HuH-7 (cell line): ENCODE measurements at regions not wholly inside any gene's neighbourhood (a gene's known extent, or its start where the extent isn't known, plus 50 kb on each side); places are given as distances from the start of the nearest gene placed in this dataset.

Experiments
- DNase-seq: peaks from one replicate; pipeline ENCODE4 v3.0.0; 2011; ENCODE audit warnings: low spot score

DNA sequence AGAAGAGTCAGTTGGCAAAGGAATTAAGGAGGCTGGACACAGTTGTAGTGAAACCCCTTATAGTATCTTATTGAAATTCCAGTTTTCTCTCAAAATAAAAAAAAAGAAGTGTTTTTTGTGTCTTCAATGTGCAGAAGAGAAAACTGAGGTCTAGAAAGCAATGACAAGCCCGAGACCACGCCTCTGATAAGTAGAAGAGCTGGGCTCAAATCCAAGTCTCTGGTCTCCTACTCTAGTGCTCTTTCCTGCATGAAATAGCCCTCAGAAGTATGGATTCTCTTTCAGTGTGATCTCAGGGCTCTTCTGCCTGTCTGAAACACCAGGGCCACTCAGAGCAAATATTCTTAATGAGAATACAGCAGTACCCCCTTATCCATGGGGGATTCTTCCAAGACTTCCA is 200.9 kb downstream of the KIF18A start:
- DNase-seq: no peak

DNA sequence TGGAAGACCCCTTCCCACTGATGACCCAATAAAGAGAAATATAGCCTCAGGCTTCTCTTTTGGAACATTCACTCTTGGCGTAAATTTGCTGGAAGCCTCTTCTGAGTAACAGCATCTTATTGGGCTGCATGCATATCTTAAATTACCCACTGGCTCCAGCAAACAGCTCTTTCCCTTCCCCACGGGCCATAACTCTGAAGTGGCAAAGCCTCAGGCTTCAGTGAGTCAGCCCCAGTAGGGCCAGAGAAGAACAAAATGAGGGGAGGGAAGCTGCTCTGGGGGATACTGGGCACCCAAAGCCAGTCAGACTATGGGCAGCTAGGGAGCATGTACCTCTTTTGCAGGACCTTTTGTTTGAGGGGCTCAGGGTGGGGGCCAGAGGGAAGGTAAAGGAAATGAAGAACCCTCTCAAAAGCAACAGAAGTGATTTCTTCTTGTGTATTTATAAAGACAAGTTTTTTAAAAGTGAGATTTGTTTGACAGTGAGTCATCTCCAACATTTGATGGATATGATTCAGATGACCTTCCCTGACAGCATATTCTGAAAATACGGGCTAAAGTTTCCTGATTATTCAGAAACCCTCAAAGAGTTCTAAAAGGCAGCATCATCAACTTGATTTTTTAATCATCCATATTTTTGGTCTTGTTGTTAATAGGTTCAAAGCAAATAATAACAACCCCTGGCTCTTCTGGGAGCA is 203.4 kb downstream of the KIF18A start:
- no peak for DNase-seq

DNA sequence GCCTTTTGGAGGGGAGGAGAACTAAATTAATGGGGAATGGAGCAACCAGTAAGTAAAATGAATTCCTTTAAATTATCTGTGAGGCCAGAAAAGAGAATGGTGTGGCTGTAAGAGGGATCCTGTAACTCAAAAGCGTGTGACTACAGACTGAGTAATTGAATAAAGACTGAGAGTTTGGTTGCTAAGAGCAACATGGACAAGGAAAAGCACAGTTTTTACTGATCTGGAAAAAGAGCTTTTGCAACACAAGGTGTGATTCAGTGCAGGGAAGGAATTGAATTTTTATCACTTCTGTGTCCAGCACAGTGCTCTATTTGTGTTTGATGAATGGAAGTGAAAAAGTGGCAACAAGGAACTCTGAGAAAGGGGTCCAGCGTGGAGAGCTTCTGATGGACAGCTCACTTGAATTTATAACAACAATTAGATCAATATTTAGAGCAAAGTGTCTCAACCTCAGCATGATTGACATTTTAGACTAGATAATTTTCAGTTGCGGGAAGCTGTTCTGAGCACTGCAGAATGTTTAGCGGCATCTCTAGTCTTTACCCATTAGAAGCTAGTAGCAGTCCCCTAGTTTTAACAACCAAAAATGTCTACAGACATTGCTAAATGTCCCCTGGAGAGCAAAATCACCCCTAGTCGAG is 202.8 kb upstream of the BDNF start:
- DNase-seq: no peak

DNA sequence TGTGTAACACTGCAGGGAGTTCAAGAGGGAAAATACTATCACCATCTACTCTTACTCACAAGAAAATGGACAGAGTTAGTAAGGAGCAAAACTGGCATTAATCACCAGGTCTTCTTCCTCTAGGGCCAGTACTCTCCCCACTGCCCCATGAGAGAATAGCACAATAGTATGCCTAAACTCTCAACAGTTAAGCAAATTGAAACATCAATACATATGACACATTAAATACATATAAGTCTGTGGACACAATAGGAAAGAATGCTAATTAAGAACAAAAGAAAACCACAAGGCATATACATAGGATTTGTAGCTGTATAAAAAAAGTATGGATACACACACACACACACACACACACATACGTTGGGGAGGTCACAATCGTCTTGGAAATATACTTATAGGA is 197.9 kb upstream of the BDNF start:
- no peak for DNase-seq

- DNase-seq: no peak
These were observed 195.8 kb upstream of the BDNF start for GRCh38 chr11:27896096-27896495.

DNA sequence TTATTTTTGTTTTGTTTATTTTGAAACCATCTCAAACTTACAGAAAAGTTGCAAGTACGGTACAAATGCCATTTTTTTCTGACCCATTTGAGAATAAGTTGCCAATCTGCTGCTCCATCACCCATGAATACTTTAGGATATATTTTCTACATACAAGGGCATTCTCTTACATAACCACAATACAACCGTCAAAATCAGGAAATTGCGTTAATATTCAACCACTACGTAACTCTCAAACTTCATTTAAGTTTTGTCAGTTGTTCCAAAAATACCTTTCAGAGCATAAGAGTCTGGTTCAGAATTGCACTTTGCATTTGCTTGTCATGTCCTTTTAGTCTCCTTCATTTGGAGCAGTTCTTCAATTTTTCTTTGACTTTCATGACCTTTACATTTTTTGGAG is 194.3 kb upstream of the BDNF start:
- DNase-seq: no peak

DNA sequence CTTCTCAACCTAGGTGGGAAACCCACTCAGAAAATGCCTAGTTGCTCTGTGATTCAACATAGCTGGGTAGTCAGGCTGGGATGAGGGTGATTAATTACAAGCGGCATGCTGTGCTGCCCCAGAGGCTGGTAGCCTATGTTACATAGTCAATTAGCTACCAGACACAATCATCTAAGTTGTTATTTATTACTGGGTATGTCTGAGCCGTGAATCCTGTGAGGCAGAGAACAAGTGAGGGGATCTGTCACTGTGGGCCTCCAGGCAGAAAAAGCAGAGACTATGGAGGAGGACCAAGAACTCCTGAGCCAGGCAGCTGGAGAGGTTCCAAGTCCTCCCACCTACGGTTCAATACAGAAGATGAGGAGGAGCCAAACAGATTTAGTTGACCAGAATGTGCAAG is 186.6 kb upstream of the BDNF start:
- DNase-seq: no peak

- no peak for DNase-seq
These were observed 181.9 kb upstream of the BDNF start for GRCh38 chr11:27882066-27882697.

GRCh38 chr11:27875831-27876775 is 175.8 kb upstream of the BDNF start:
- DNase-seq: no peak

DNA sequence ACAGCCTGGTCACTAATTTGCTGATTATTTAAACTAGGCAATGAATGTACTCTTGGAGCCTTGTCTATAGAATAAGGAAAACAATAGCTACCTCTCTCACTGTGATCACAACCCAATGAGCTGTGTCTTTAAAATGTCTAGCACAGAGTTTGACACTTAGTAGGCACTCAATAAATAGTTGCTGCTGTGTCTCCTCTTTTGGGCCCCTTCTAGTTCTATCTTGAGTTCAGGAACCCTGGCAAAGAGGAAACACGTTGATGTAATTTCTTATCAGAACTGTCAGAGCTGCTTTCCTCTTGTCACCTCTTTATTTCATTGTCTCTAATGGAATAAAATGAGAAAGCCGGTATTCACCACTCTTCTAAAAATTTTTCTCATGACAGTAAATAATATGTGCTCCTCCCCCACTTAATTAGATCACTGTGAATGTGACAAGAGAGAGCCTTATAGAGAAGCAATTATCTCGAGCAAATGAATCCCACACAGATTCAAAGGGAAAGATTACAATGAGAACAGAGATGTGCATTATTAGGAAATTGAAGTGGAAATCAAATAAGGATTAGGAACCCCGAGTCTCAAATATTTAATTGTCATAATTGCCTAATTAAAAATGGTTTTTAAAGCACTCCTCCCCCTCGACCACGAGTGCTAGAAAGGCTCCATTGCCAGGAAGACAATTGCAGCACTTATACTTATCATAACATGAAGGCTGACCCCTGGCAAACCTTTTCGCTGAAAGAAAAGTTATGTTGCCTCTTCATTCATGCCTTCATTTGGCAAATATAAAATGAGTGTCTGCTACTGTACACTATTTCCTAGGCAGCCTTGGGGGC is 175.0 kb upstream of the BDNF start:
- DNase-seq: no peak

DNA sequence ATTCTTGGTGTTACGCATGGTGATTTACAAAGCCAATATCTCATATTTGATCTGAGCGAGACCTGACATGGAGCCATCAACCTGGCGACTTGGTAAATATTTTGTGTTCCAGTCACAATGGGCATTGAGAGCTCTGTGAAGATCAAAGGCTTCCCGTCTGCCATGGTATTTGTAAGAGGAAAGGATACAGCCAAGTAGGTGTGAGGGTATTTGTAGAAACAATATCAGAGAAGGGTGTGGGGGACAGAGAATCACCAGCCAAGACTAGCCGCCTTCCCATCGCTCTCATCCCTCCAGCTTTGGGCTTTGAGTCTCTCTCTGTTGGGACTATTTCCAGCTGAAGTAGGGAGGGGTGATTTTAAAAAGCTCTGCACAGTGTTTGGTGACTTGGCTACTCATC is 173.4 kb upstream of the BDNF start:
- no peak for DNase-seq

DNA sequence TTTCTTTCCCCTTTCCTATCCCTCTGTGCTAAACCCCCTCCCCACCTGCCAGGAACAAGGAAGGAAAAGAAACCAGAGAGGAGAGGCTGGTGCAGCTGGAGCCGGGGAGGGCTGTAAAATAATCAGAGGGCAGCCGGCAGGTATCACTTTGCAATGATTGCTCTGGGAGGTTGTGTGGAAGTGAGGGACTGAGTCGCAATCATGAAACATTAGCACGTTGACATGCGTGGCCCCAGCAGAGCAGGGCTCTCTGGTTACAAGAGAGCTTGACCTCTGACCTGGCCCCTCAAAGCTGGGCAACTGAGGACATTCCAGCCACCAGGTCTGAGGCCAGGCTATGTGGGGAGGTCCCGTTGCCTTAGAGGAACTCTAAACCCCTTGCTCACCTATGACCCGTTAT is 170.8 kb upstream of the BDNF start:
- no peak for DNase-seq

- no peak for DNase-seq
These were observed 169.4 kb upstream of the BDNF start for GRCh38 chr11:27869701-27870100.

DNA sequence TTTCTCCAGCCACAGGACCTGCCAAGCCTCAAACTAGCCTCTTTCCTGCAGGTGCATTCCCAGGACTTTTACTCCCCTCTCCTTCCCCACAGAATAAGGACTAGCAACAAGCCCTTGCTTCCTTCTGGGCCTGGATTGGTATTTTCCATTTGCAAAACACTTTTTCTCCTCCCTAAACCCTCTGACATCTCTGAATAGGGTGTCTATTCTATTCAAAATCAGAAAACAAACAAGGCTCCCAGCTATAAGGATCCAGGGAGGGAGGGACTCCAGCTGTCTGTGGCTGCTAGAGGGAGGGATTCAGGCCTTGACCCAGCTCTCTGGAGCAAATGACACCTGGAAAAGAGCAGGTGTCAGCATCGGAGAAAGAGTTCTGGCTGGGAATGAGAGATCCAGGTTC is 168.5 kb upstream of the BDNF start:
- DNase-seq: no peak

DNA sequence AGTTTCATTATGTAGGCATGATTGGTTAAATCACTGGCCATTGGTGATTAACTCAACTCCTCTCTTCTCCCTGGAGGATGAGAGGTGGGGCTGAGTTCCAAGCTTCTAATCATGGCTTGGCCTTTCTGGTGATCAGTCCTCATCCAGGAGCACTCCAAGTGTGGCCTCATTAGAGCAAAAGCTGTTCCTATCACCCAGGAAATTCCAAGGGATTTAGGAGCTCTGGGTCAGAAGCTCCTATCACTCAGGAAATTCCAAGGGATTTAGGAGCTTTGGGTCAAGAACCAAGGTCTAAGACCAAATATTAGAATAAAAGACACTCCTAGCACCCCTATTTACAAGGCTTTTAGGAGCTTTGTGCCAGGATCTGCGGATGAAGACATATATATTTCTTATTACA is 168.0 kb upstream of the BDNF start:
- DNase-seq: no peak

DNA sequence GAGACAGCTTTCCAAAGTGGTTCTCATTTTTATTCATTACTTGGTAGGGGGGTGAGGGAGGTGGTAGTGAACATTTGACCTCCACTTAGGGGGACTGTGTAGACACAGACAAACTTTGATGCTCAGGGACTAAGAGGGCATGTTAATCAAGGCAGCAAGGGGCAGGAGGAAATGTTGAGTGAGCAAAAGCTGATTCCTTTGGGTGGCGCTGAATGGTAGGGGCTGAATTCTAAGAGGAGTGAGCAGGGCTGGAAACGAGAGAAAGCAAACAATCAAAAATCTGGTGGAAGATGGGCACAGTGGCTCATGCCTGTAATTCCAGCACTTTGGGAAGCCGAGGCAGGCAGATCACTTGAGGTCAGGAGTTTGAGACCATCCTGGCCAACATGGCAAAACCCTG is 164.8 kb upstream of the BDNF start:
- no peak for DNase-seq

DNA sequence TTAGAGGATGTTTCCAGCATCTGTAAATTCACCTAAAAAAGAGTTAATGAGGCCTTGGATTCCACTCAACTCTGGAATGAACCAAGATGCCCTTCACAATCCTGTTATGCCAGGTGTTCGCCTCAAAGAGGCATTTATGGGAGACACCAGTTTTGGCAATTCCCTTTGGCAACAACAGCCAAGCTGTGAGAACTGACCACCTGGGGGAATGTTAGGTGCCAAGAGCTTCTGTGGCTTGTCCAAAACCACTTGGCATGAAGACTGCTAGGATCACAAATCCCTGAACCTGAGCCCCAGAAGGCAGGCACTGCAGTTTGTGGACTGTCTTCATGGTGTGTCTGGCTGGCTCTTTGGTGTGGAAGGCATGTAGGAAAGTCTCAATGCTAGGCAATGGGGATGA is 164.4 kb upstream of the BDNF start:
- no peak for DNase-seq

DNA sequence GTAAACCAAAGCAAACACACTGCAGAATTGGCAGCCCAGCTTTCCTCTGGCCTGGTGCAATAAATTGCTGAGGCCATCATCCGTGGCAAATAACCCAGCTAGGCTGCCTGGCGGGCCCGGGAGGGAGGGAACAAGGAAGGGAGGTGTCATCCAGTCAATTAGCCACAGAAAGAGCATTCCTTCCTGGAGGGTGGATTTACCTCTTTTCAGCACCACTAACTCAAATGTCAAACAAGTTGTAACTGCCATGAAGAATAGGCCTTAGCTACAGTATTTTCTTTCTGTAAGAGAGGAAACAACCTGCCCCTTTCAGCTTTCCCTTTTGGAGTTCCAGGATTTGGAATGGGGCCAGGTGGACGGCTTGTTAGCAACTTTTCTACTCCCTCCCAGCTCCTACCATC is 163.8 kb upstream of the BDNF start:
- DNase-seq: no peak

- DNase-seq: no peak
These were observed 163.4 kb upstream of the BDNF start for GRCh38 chr11:27863637-27864036.

GRCh38 chr11:27861706-27862430 is 161.6 kb upstream of the BDNF start:
- no peak for DNase-seq

GRCh38 chr11:27860811-27861210 is 160.6 kb upstream of the BDNF start:
- DNase-seq: no peak
